ENCODE measurements at regions not wholly inside any gene's neighbourhood (a gene's known extent, or its start where the extent isn't known, plus 50 kb on each side); places are given as distances from the start of the nearest gene placed in this dataset.
A peak's percentile ranks its signal among the peaks of the same experiment; 100 is the strongest.
"Not testable (repeated sequence)": the region's sequence is repeated elsewhere in the genome, so short reads cannot be mapped to it uniquely, and the experiment has no call there.

DNA sequence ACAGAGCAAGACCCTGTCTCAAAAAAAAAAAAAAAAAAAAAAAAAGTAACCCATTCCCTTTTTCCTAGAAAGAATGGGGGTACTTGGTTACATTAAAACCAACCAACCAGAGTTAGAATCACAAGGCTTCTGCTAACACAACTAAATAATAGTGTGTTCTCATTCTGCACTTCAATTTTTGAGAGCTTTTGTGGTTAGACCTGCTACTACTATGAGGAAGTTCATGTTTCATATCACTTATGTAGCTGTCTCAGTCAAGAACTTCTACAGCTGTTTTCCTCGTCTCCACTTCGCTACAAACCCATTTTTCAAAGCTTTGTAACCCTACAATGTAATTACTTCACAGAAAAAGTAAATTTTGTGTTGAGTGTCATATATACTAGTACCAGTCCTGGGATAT is 58.3 kb downstream of the PDHA2 start:
- DNase-seq (ENCODE audit: missing footprints) (no peak), ATAC-seq (no peak)
- intact Hi-C loops (cut with DNase I), result no loop called here

DNA sequence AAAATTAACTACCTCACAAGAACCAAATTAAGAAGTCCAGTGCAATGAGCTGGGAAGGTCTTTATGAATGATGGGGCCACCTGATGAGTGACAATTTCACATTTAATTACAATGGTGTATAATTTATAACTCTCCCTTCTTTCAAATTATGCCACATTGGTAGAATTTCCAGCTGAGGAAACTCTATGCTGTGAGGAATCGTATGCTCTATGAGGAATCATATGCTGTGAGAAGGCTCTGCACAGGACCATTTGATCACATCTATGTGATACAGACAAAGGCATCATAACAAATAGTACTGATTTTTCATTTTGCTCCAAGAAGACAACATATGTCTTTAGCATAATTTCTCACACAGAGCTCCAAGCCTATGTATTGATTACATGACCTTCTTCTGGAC is 69.3 kb downstream of the PDHA2 start:
- DNase-seq (ENCODE audit: missing footprints), result no peak
- no peak for ATAC-seq
- intact Hi-C loops (cut with DNase I), result no loop called here

DNA sequence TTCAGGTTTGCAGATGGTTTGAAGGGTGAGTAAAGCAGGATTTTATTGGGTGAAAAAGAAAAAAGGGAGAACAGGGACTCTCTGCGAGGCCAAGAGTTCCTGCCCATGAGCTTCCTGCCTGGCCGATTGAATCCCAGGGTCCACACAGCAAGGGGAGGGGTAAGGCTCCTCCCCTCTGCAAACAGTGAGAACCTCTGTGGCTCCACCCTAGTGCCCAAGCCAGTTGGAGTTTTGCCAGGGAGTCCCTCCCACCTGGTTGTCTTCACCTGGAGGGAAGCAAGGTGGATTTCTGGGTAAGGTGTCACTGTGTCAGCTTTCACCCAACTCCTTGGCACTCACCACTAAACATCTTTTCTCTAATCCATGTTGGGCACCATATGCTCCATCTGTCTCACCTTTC is 70.9 kb downstream of the PDHA2 start:
- intact Hi-C loops (cut with DNase I), result no loop called here
- ATAC-seq (no peak), DNase-seq (ENCODE audit: missing footprints) (no peak)

DNA sequence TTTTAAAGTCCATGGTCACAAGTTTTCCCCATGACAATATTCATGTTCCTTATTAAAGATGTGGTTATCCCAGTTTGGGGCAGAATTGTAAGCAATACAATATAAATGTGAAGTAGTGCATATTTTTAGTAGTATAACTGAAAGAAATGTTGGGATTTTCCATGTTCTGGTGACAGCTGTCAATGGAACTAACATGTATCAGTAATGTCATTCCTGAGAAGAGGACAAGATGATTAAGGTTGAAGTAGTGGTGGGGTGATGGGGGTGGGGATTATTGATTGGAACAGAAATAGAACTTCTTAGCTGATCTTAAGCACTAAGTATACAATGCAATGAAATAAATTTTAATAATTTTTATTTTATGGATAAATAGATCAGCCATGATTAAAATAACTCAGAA is 81.6 kb downstream of the PDHA2 start:
- no peak for ATAC-seq
- intact Hi-C loops (cut with DNase I), result no loop called here
- no peak for DNase-seq (ENCODE audit: missing footprints)

DNA sequence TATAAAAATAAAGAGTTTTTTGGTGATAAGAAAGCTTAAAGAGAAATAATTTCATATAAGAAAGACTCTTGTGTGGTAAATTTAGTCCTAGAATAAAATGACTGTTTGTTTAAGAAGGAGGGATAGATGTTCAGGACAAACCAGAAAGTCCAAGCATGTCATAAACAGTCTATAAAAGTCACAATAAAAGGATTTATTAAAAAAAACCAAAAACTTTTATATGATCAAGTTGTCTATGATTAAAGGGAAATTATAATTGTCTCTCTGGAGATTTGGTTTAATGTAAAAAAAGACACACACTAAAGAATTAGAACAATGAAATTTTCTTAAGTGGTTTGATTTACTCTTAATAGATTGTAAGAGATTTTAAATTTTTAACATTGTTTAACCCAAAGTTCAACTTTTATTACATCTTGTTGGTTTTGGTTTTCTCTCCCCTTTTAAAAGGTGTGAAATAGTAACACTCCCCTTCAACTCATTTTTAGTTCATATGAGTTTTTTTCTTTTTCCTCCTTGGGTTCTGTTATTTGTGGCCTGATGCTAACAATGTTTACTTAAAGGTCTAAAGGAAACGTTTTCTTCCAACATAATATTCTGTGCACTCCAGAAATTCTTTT is 89.7 kb downstream of the PDHA2 start:
- ATAC-seq, result no peak
- no peak for DNase-seq (ENCODE audit: missing footprints)
- intact Hi-C loops (cut with DNase I), result no loop called here

DNA sequence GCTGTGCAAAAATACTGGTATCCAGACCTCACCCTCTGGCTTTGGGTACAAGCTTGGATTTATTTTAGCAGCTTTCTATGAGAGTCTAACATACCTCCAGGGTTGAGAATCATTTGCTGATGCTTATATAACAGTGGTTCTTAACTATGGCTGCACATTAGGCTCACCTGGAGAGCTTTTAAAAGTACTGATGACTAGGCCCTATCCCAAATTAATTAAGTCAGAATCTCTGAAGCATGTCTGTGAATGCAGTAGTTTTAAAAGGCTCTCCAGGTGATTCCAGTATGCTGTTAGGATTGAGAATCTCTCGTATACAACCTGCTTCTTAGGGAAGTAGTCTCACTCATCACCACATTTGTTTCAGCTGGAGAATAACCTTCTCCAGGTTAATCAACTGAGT is 99.2 kb downstream of the PDHA2 start:
- DNase-seq (ENCODE audit: missing footprints), result no peak
- no peak for ATAC-seq
- intact Hi-C loops (cut with DNase I), result no loop called here

DNA sequence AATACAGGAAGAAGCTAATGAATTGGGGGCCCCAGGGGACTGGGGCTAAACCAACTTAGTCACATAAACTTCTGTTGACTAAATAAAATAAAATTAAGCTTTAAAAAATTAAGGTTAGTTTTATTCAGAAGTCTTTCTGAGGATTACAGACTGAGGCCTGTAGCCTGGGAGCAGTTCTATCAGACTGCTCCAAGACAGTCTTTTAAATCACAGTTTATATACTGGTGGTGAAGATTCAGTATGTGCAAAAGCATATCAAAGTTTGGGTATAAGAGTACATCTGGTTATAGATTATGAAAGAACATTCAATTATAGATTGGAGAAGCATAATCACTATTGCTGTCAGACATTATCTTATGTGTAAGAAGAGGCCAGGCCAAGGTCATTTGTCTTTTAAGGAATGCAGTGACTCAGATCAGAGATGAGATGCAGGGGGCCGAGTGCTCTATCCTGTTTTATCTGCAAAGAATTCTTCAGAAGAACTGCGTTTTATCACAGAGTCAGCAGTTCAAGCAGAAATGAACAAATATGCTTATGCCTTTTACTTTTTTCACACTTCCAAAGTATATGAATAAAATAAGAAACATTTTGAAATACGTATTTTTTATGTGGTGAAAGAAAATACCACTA is 109.4 kb downstream of the PDHA2 start:
- DNase-seq (ENCODE audit: missing footprints) (no peak), ATAC-seq (no peak)
- intact Hi-C loops (cut with DNase I), result no loop called here

DNA sequence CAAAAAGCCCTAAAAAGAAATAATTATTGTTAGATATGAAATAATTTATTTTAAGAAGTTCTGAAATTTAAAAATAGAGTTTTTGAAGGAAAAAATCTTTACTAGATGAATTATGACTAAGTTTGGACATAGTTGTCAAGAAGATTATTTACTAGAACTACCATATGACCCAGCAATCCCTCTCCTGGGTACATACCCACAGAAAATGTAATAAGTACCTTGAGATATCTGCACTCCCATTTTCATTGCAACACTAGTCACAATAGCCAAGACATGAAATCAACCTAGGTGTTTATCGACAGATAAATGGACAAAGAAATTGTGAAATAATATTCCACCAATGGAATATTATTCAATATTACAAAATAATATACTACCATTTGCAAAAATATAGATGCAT is 109.9 kb downstream of the PDHA2 start:
- DNase-seq (ENCODE audit: missing footprints) (no peak), ATAC-seq (no peak)
- intact Hi-C loops (cut with DNase I), result no loop called here

DNA sequence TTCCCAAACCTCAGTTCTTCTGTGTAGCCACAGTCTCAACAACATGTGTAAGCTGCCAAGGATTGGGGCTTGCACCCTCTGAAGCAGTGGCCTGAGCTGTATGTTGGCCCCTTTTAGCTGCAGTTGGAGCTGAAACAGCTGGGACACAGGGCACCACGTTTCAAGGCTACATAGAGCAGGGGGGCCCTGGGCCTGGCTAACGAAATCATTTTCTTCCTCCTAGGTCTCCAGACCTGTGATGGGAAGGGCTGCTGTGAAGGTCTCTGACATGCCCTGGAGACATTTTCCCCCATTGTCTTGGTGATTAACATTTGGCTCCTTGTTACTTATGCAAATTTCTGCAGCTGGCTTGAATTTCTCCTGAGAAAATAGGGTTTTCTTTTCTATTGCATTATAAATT is 112.6 kb downstream of the PDHA2 start:
- intact Hi-C loops (cut with DNase I); DNase-seq (ENCODE audit: missing footprints); ATAC-seq: not testable (repeated sequence)

DNA sequence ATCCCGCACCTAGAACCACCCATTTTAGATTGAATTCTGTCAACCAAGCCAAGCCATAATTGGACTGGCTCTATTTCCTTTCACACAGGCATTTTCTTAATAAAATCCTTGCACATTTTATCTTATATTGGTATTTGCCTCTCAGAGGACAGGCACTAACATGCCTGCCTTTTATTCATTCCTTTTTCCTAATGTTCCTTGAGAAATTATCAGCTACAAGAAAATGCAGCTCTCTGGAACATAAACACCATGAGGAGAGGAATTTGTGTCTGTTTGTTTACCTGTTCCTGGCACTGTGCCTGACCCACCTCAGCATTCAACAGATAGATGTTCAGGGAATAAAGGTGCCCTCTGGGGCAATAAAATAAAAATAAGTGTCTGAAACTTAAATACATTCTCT is 116.2 kb downstream of the PDHA2 start:
- ATAC-seq, result no peak
- intact Hi-C loops (cut with DNase I), result no loop called here
- DNase-seq (ENCODE audit: missing footprints), result no peak

DNA sequence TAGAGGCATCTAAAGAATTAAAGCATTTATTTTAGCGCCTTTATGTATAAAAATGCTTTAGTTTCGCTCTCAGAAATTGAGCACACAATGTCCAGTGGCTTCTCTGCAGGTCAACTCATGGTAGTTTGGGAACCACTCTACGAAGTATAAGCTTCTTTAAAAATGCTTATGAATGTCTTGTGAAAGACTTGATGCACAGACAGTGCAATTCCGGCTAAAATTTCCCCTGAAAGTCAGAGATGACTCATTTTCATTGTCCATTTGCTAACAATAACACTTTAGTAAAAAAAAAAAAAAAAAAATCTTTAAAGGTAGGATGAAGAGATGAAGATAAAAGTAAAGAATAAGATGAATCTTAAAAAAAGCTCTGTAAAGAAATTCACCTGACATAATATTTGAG is 117.2 kb downstream of the PDHA2 start:
- intact Hi-C loops (cut with DNase I), result no loop called here
- DNase-seq (ENCODE audit: missing footprints), result no peak
- ATAC-seq, result no peak

DNA sequence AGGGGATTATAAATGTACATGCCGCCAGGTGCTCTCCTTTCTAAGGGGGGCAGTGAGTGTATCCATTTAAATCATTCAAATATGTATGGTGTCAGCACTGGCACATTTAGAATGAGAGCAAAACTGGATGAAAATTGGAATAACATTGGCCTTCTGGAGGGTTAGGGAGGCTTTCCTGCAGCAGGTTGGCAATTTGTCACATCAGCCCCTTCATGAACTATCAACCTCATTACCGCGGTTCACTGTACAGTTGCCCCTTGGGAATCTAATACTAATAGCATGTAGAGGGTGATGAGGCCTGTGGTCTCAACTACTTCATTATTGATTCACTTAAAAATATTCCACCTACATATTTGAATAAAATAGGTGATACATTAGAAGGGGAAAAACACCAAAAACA is 117.9 kb downstream of the PDHA2 start:
- DNase-seq (ENCODE audit: missing footprints) (no peak), ATAC-seq (no peak)
- intact Hi-C loops (cut with DNase I), result no loop called here

DNA sequence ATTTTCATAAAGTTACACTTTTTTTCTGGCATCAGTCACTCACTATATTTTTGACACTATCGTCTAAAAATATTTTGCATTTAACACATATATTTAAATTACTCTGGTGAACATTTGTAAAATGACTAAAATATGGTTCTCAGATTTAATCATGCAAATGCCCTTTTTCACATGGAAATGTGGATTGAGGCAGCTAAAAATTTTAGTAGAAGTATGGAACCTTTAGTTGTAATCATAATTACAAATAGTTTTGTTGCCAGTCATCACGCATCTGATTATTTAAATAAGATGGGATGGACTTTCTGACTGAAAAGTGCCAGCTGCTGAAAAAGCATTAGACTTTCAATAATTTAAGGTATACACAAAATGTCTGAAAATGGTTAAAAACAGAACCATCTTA is 119.3 kb downstream of the PDHA2 start:
- intact Hi-C loops (cut with DNase I), result no loop called here
- DNase-seq (ENCODE audit: missing footprints) (no peak), ATAC-seq (no peak)

DNA sequence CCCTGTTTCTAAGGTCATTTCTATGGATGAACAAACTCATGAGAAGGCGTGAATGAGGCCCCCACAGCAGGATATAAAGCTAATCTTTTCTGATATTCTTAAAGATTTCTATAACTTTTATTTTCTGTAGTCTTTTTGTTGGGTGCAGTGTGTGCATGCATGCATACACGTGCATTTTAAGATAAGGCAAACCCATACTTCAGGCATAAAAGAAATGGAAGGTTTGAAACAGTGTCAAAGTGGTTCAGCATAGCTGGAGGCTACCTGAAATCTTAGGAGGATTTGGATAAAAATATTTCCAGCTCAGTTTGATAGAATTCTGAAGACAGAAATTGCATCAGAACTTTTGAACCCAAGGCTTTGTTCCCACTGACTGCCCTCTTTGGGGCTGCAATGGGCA is 119.7 kb downstream of the PDHA2 start:
- intact Hi-C loops (cut with DNase I), result no loop called here
- DNase-seq (ENCODE audit: missing footprints) (no peak), ATAC-seq (no peak)

DNA sequence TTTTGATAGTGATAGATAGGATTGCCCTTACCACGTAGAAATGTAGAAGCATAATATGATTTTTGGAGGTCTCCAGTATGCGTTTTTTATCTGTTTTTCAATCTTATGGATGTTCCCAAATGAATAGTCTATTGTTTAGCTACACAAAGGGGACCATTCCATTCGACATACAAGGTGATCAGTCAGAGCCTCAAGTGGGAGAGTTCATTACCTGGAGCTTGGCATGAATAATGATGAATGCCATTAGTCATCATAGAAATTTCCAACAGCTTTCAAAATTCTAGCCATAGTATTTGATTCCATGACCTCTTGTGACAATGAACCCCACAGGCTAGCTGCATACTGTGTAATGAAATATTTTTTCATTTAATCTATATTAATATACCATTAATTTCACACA is 123.6 kb downstream of the PDHA2 start:
- ATAC-seq (no peak), DNase-seq (ENCODE audit: missing footprints) (no peak)
- intact Hi-C loops (cut with DNase I), result no loop called here

DNA sequence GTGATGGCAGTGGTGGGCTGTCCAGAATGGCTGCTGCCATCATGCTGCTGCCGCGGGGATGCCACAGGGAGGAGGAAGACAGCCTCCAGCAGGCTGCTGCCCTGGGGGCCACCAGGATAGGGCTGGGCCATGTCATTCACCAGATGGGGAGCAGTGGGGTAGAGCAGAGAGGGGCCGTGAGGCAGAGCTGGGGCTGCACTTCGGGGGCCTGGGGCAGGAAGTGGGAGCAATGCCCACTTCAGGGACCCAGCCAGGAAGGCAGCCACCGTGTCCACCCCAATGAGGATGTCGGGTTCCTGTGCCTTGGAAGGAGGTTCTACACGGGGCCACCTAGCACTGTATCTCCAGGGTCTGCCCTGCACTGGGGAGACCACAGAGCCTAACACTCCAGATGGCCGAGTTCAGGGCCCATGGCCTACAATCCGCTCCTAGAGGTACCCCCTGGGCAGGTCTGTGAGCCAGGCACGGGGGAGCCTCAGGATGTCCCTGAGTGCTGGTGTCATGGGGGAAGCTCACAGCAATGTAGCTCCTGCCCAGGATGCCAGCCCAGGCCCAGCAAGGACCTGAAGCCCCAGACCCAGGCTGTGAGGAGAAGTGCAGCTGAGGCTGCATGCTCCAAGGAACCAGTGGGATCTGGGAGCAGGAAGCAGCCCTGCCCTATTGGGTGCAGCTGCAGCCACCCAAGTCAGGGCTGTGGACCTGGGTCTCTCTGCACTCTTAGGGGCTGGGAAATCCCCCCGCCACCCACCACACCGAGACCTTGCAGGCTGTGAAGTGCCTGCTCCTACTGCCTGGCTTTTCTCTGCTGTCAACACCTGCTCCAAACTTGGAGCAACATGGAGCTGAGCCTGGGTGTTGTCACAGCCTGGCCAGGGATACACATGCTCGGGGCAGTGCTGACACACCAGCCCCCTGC is 140.3 kb downstream of the PDHA2 start:
- intact Hi-C loops (cut with DNase I), result no loop called here
- ATAC-seq (peak; percentile 92), DNase-seq (ENCODE audit: missing footprints) (peak; percentile 72)

DNA sequence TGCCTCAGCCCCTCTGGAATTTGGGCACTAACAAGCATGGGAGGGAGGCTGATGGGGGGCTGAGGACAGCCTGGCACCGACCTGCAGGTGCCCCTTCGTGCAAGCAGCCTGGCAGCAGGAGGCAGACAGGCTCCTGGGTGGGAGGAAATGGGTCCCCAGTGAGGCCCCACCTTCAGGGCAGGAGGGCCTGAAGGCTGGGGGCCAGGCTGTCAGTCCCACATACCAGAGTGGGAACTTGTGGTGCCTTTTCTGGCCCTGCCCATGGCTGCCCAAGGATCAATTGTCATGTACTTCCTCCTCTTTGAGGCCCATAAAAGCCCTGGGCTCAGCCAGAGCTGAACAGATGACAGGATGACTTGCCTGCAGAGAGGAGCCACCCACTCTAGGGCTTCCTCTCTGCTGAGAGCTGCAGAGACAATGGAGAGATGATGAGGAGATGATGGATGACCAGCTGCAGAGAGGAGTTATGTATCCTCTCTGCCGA is 141.0 kb downstream of the PDHA2 start:
- no peak for DNase-seq (ENCODE audit: missing footprints)
- intact Hi-C loops (cut with DNase I), result no loop called here
- peak; percentile 61 for ATAC-seq

DNA sequence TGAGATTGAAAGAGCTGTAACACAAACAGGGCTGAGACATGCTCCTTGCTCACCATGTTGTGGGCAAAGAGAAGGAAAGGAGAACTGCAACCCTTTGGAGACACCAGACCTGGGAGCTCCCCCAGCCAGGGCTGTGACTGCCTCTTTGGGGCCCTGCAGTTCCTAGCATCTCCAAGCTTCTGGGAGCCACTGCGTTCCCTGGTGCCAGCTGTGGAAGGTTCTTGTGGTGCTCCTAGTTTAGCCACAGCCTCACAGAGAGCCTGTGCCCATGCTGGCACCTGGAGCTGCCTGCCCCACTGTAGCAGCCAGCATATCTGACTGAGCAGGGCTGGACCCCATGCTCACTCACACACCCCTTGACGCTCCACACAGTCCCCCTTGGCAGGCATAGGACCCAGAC is 141.7 kb downstream of the PDHA2 start:
- ATAC-seq (no peak), DNase-seq (ENCODE audit: missing footprints) (no peak)
- intact Hi-C loops (cut with DNase I), result no loop called here

DNA sequence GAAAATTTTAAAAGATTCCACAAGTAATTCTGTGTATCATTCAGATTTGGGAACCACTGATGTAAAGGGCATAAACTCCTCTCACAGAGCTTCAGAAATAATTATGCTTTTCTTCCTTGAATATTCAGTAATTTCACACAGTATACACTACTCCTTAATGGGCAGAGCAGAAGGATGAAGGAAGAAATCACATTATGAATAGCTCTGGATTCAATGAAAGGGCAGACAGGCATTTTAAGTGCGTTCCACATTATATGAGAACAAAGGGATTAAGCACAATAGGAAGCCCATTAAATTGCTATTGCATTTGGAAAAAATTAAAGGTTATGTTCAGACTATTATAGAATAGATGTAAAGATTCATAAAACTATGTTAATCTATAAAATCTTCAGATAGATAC is 142.6 kb downstream of the PDHA2 start:
- intact Hi-C loops (cut with DNase I), result no loop called here
- no peak for ATAC-seq
- DNase-seq (ENCODE audit: missing footprints), result no peak

DNA sequence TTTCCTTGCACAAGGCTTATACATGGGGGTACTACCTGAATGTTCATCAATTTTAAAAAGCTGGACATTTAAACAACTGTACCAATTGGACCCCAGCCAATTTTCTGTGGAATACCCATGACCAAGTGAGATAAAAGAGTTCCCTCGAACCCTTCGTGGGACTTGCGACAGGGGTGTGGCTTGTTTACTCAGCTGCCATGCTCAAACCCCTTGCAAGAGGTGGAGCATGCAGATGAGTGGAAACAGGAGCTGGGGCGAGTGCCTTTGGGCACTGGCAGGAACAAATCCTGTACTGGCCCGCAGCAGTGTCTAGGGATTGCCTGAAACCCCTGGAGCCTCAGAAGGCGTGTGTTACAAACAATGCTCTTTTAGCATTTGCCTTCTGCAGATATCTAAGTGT is 144.2 kb downstream of the PDHA2 start:
- DNase-seq (ENCODE audit: missing footprints) (no peak), ATAC-seq (no peak)
- intact Hi-C loops (cut with DNase I), result no loop called here
